B cell (primary cell): ENCODE measurements at regions not wholly inside any gene's neighbourhood (a gene's known extent, or its start where the extent isn't known, plus 50 kb on each side); places are given as distances from the start of the nearest gene placed in this dataset.

Experiments
- ATAC-seq: fragments of 200-7000 bp; cut with Tn5 transposase; one replicate; pipeline ENCODE4 v1.10.0; 2021; ENCODE audit warnings: low read depth, mild to moderate bottlenecking, moderate number of reproducible peaks, moderate library complexity
- CTCF ChIA-PET: fragments of 350-600 bp; sonication (Branson Sonifier 250); formaldehyde crosslinking; loops from one replicate; lab custom pipeline; 2021; ENCODE audit warnings: antibody characterized with exemption, inconsistent platforms; lab: Charles Lee
- POLR2A ChIA-PET: fragments of 350-600 bp; sonication (Branson Sonifier 250); formaldehyde crosslinking; loops from one replicate; lab custom pipeline; 2021; ENCODE audit warnings: antibody characterized with exemption; lab: Charles Lee
- DNase-seq: peaks from one replicate; pipeline ENCODE4 v3.0.0; 2013
- H2AFZ ChIP-seq: 2 replicates; pipeline ENCODE4 v1.6.1; 2012; ENCODE audit warnings: mild to moderate bottlenecking, low read depth, low read length; ENCODE audit not compliant: insufficient read depth, poor library complexity, severe bottlenecking
- H3K27ac ChIP-seq, 2 donors: 1 replicate in 1 of 2; 2 replicates in 1 of 2; pipeline ENCODE4 v1.5.1; 2012 to 2013; ENCODE audit warnings: low read length in 2 of 2, mild to moderate bottlenecking in 2 of 2, moderate library complexity in 1 of 2
- H3K27me3 ChIP-seq, 4 experiments: fragments of 200-600 bp in 1 of 4; sonication (generic) in 1 of 4; replicated peaks in 1 of 4; 1 replicate in 2 of 4; 2 replicates in 2 of 4; pipeline versions ENCODE4 v1.6.1 to v1.7.0; 2013 to 2016; ENCODE audit warnings: low read length in 3 of 4, mild to moderate bottlenecking in 2 of 4, mixed read lengths in 1 of 4, moderate library complexity in 1 of 4; ENCODE audit not compliant: insufficient read depth in 4 of 4, control insufficient read depth in 3 of 4; ENCODE audit errors: control extremely low read depth in 1 of 4
- H3K36me3 ChIP-seq, 2 experiments: replicated peaks in 1 of 2; 1 replicate in 1 of 2; 2 replicates in 1 of 2; pipeline versions ENCODE4 v1.6.1 to v1.7.1; 2013; ENCODE audit warnings: low read length in 1 of 2; ENCODE audit not compliant: insufficient read depth in 2 of 2, control insufficient read depth in 1 of 2; ENCODE audit errors: control extremely low read depth in 1 of 2, extremely low read depth in 1 of 2
- H3K4me1 ChIP-seq, 2 donors: fragments of 200-600 bp in 1 of 2; sonication (generic) in 1 of 2; 1 replicate in 1 of 2; 2 replicates in 1 of 2; pipeline versions ENCODE4 v1.5.1 to v1.6.1; 2013 to 2017; ENCODE audit warnings: low read length in 2 of 2; ENCODE audit not compliant: control insufficient read depth in 2 of 2, insufficient read depth in 2 of 2
- H3K4me2 ChIP-seq: replicated peaks from 2 replicates; pipeline ENCODE3; 2012; ENCODE audit warnings: mild to moderate bottlenecking, low read depth, low read length; ENCODE audit not compliant: poor library complexity, severe bottlenecking
- H3K4me3 ChIP-seq, 5 experiments: fragments of 200-600 bp in 1 of 5; sonication (generic) in 1 of 5; 1 replicate in 3 of 5; 2 replicates in 2 of 5; pipeline versions ENCODE4 v1.5.1 to v1.7.0; 2011 to 2016; ENCODE audit warnings: low read length in 4 of 5, mild to moderate bottlenecking in 4 of 5, low read depth in 2 of 5, control low read depth in 1 of 5, moderate library complexity in 1 of 5; ENCODE audit not compliant: insufficient read depth in 1 of 5; ENCODE audit errors: control extremely low read depth in 1 of 5, extremely low read depth in 1 of 5
- H3K79me2 ChIP-seq: fragments of 200-600 bp; sonication (generic); one replicate; pipeline ENCODE4 v1.6.0; 2016; ENCODE audit warnings: low read length; ENCODE audit not compliant: control insufficient read depth, insufficient read depth
- H3K9ac ChIP-seq: fragments of 200-600 bp; sonication (generic); 2 replicates; pipeline ENCODE4 v1.6.1; 2017; ENCODE audit warnings: mild to moderate bottlenecking, low read length, moderate library complexity
- H3K9me3 ChIP-seq, 3 donors: one replicate each; pipeline versions ENCODE4 v1.6.1 to v1.7.1; 2013; ENCODE audit warnings: low read length in 2 of 3; ENCODE audit not compliant: control insufficient read depth in 2 of 3, insufficient read depth in 1 of 3; ENCODE audit errors: control extremely low read depth in 1 of 3
- H4K20me1 ChIP-seq: 2 replicates; pipeline ENCODE4 v1.6.0; 2012; ENCODE audit warnings: mild to moderate bottlenecking, low read length; ENCODE audit not compliant: insufficient read depth, control insufficient read depth, poor library complexity, severe bottlenecking
- H3K27ac Mint-ChIP-seq: one replicate; pipeline ENCODE4 v1.8.0; 2021; ENCODE audit warnings: mixed read lengths
- H3K27me3 Mint-ChIP-seq: one replicate; pipeline ENCODE4 v1.8.0; 2021; ENCODE audit warnings: mixed read lengths
- H3K4me1 Mint-ChIP-seq: one replicate; pipeline ENCODE4 v1.8.0; 2021; ENCODE audit warnings: mixed read lengths
- H3K4me3 Mint-ChIP-seq: one replicate; pipeline ENCODE4 v1.8.0; 2021; ENCODE audit warnings: mixed read lengths
- H3K9me3 Mint-ChIP-seq: one replicate; pipeline ENCODE4 v1.8.0; 2022; ENCODE audit warnings: mixed read lengths; ENCODE audit not compliant: insufficient read depth
- EZH2 ChIP-seq: IDR thresholded peaks from 2 replicates; pipeline ENCODE4 v1.6.1; 2012; ENCODE audit warnings: borderline replicate concordance, low read depth, mild to moderate bottlenecking, moderate library complexity, low read length; ENCODE audit not compliant: insufficient read depth, poor library complexity, severe bottlenecking
- WGBS: methylation state at CpG from one replicate; pipeline ENCODE4 v1.1.5; 2013; ENCODE audit warnings: missing lambda C conversion rate; ENCODE audit not compliant: insufficient coverage; 5-methylcytosine and 5-hydroxymethylcytosine counted together
- intact Hi-C: fragments of 100-400 bp; cut with micrococcal nuclease; formaldehyde crosslinking; loops from one replicate; pipeline ENCODE4 v1.10.0; 2022
- TF ChIP-seq, protein P1 (sequence below): fragments of 200-600 bp; IDR thresholded peaks from one replicate; pipeline ENCODE4 v1.8.0; 2022; ENCODE audit warnings: antibody characterized with exemption, mild to moderate bottlenecking

GRCh38 chr17:79541056-79541850, 69.6 kb downstream of the RBFOX3 start:
- no peak overlapping the region for H3K27ac Mint-ChIP-seq
- TF ChIP-seq EZH2, result no peak
- TF ChIP-seq, protein P1, sequence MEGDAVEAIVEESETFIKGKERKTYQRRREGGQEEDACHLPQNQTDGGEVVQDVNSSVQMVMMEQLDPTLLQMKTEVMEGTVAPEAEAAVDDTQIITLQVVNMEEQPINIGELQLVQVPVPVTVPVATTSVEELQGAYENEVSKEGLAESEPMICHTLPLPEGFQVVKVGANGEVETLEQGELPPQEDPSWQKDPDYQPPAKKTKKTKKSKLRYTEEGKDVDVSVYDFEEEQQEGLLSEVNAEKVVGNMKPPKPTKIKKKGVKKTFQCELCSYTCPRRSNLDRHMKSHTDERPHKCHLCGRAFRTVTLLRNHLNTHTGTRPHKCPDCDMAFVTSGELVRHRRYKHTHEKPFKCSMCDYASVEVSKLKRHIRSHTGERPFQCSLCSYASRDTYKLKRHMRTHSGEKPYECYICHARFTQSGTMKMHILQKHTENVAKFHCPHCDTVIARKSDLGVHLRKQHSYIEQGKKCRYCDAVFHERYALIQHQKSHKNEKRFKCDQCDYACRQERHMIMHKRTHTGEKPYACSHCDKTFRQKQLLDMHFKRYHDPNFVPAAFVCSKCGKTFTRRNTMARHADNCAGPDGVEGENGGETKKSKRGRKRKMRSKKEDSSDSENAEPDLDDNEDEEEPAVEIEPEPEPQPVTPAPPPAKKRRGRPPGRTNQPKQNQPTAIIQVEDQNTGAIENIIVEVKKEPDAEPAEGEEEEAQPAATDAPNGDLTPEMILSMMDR, result no peak
- Histone ChIP-seq H3K36me3 (no peaks in the 10 kb centered on the region), H2AFZ (no peak overlapping the region), H3K27ac (no peak overlapping the region), H3K9me3 (peaks cover 0 to 5% (median 0%) of the 10 kb centered on the region in 3 donors), H3K27me3 (no peaks in the 10 kb centered on the region), H3K4me2 (no peak overlapping the region), H3K79me2 (no peaks in the 10 kb centered on the region), H3K9ac (no peak overlapping the region), H4K20me1 (no peaks in the 10 kb centered on the region), H3K4me1 (no peaks in the 10 kb centered on the region), H3K4me3 (no peak overlapping the region)
- CTCF ChIA-PET, result no interaction called here
- ATAC-seq (no peak), DNase-seq (no peak)
- no peak overlapping the region for H3K4me3 Mint-ChIP-seq
- WGBS, result 93% methylated on average over 13 of the region's 15 CpGs
- intact Hi-C loops, result no loop called here
- H3K9me3 Mint-ChIP-seq, result no peaks in the 10 kb centered on the region
- H3K27me3 Mint-ChIP-seq, result peaks cover 7% of the 10 kb centered on the region
- POLR2A ChIA-PET, result no interaction called here
- no peaks in the 10 kb centered on the region for H3K4me1 Mint-ChIP-seq

- CTCF ChIA-PET, result no interaction called here
- DNase-seq (no peak), ATAC-seq (no peak)
- H3K36me3 ChIP-seq, result no peaks in the 10 kb centered on the region
- no peak overlapping the region for H3K27ac ChIP-seq
- intact Hi-C loops, result no loop called here
- H3K4me3 ChIP-seq, result no peak overlapping the region
- no peak overlapping the region for H3K4me3 Mint-ChIP-seq
- 87% methylated on average over 23 of the region's 25 CpGs for WGBS
- no peak overlapping the region for H3K27ac Mint-ChIP-seq
- H3K9ac ChIP-seq, result no peak overlapping the region
- H3K27me3 ChIP-seq, result no peaks in the 10 kb centered on the region
- H4K20me1 ChIP-seq, result no peaks in the 10 kb centered on the region
- H3K79me2 ChIP-seq, result no peaks in the 10 kb centered on the region
- POLR2A ChIA-PET, result no interaction called here
- no peaks in the 10 kb centered on the region for H3K4me1 Mint-ChIP-seq
- TF ChIP-seq, protein P1, result no peak
- no peak for TF ChIP-seq EZH2
- peaks cover 4% of the 10 kb centered on the region for H3K27me3 Mint-ChIP-seq
- no peak overlapping the region for H3K4me2 ChIP-seq
- H2AFZ ChIP-seq, result no peak overlapping the region
- H3K9me3 ChIP-seq, result peaks cover 0 to 5% (median 0%) of the 10 kb centered on the region in 3 donors
- H3K9me3 Mint-ChIP-seq, result no peaks in the 10 kb centered on the region
- H3K4me1 ChIP-seq, result no peaks in the 10 kb centered on the region
Observed at GRCh38 chr17:79539944-79540705, 70.7 kb downstream of the RBFOX3 start.
